NT2/D1 (cell line): ENCODE measurements at regions not wholly inside any gene's neighbourhood (a gene's known extent, or its start where the extent isn't known, plus 50 kb on each side); places are given as distances from the start of the nearest gene placed in this dataset.
"Not testable (repeated sequence)": the region's sequence is repeated elsewhere in the genome, so short reads cannot be mapped to it uniquely, and the experiment has no call there.

Experiments used
- SUZ12 ChIP-seq: IDR thresholded peaks from 2 replicates; pipeline ENCODE4 v1.6.1; 2011; ENCODE audit not compliant: insufficient read length, insufficient read depth; ENCODE audit errors: extremely low read depth
- YY1 ChIP-seq: IDR thresholded peaks from 2 replicates; pipeline ENCODE4 v1.6.1; 2011; ENCODE audit not compliant: insufficient read length, insufficient read depth
- ZNF274 ChIP-seq: IDR thresholded peaks from 2 replicates; pipeline ENCODE4 v1.6.1; 2011; ENCODE audit warnings: mild to moderate bottlenecking, low read depth, low read length

- not testable (repeated sequence) for TF ChIP-seq ZNF274, YY1, SUZ12
These were observed 313.2 kb upstream of the TMEFF2 start for GRCh38 chr2:192507836-192508450.
